ENCODE measurements at regions not wholly inside any gene's neighbourhood (a gene's known extent, or its start where the extent isn't known, plus 50 kb on each side); places are given as distances from the start of the nearest gene placed in this dataset.

GRCh38 chr1:60348884-60349283, 275.3 kb upstream of the C1orf87 start:
- no peak for TF ChIP-seq CTCF (IDR thresholded peaks at IDR 0.05)

GRCh38 chr1:60345621-60346020, 272.1 kb upstream of the C1orf87 start:
- WGBS, 2 donors = 95 to 100% methylated on average over 1 of the region's 1 CpG
- intact Hi-C loops (cut with DNase I; ENCODE audit: low total_unique reads) = no loop called here
- no peak overlapping the region for H3K4me3 ChIP-seq (ENCODE audit: low read depth, poor library complexity, severe bottlenecking)
- no peak for TF ChIP-seq CTCF (IDR thresholded peaks at IDR 0.05)
- no peak for TF ChIP-seq POLR2A (IDR thresholded peaks at IDR 0.05)
- no peak for DNase-seq (ENCODE audit: low spot score in 2 of 2)

More at GRCh38 chr1:60348884-60349283, 275.3 kb upstream of the C1orf87 start:
- no peak for DNase-seq (ENCODE audit: low spot score in 2 of 2)
- H3K4me3 ChIP-seq (ENCODE audit: low read depth, poor library complexity, severe bottlenecking) = no peak overlapping the region
- intact Hi-C loops (cut with DNase I; ENCODE audit: low total_unique reads) = no loop called here
- WGBS, 2 donors = 87 to 96% methylated on average over 1 of the region's 1 CpG

- no peak for TF ChIP-seq POLR2A (IDR thresholded peaks at IDR 0.05)
- 72 to 75% methylated on average over 4 of the region's 4 CpGs for WGBS, 2 donors
- intact Hi-C loops (cut with DNase I; ENCODE audit: low total_unique reads) = no loop called here
- DNase-seq (ENCODE audit: low spot score in 2 of 2) = no peak
- no peak overlapping the region for H3K4me3 ChIP-seq (ENCODE audit: low read depth, poor library complexity, severe bottlenecking)
These were observed 271.5 kb upstream of the C1orf87 start for GRCh38 chr1:60345049-60345448.

GRCh38 chr1:60343736-60344135, 270.2 kb upstream of the C1orf87 start:
- intact Hi-C loops (cut with DNase I; ENCODE audit: low total_unique reads) = no loop called here
- TF ChIP-seq POLR2A (IDR thresholded peaks at IDR 0.05) (no peak), CTCF (IDR thresholded peaks at IDR 0.05) (no peak)
- DNase-seq (ENCODE audit: low spot score in 2 of 2) = no peak
- WGBS, 2 donors = 89 to 93% methylated on average over 2 of the region's 2 CpGs
- no peak overlapping the region for H3K4me3 ChIP-seq (ENCODE audit: low read depth, poor library complexity, severe bottlenecking)

GRCh38 chr1:60342569-60342968, 269.0 kb upstream of the C1orf87 start:
- no peak for DNase-seq (ENCODE audit: low spot score in 2 of 2)
- H3K4me3 ChIP-seq (ENCODE audit: low read depth, poor library complexity, severe bottlenecking) = no peak overlapping the region
- WGBS, 2 donors = 35 to 79% methylated on average over 1 of the region's 1 CpG
- intact Hi-C loops (cut with DNase I; ENCODE audit: low total_unique reads) = no loop called here
- no peak for TF ChIP-seq CTCF (IDR thresholded peaks at IDR 0.05)
- no peak for TF ChIP-seq POLR2A (IDR thresholded peaks at IDR 0.05)

- WGBS, 2 donors = 78 to 87% methylated on average over 1 of the region's 1 CpG
- H3K4me3 ChIP-seq (ENCODE audit: low read depth, poor library complexity, severe bottlenecking) = no peak overlapping the region
- intact Hi-C loops (cut with DNase I; ENCODE audit: low total_unique reads) = no loop called here
- TF ChIP-seq CTCF (IDR thresholded peaks at IDR 0.05) (no peak), POLR2A (IDR thresholded peaks at IDR 0.05) (no peak)
- DNase-seq (ENCODE audit: low spot score in 2 of 2) = no peak
These were observed 267.7 kb upstream of the C1orf87 start for GRCh38 chr1:60341274-60341673.

Measured in lower leg skin (tissue), 4 donors.